ENCODE measurements at regions not wholly inside any gene's neighbourhood (a gene's known extent, or its start where the extent isn't known, plus 50 kb on each side); places are given as distances from the start of the nearest gene placed in this dataset.

- Histone ChIP-seq H3K27me3 (ENCODE audit: control insufficient read depth in 1 of 2, insufficient read depth in 2 of 2, low read length in 2 of 2) (no peaks in the 10 kb centered on the region), H3K9me3 (ENCODE audit: control insufficient read depth in 2 of 2, insufficient read depth in 1 of 2, low read depth in 1 of 2, low read length in 1 of 2) (no peaks in the 10 kb centered on the region), H3K4me1 (ENCODE audit: control insufficient read depth in 2 of 2, insufficient read depth in 2 of 2, low read length in 1 of 2) (no peaks in the 10 kb centered on the region), H3K27ac (ENCODE audit: low read depth in 2 of 2, low read length in 1 of 2) (no peak overlapping the region), H3K36me3 (ENCODE audit: control insufficient read depth in 2 of 2, insufficient read depth in 2 of 2, low read length in 1 of 2) (no peaks in the 10 kb centered on the region), H3K4me3 (ENCODE audit: low read depth in 1 of 2, low read length in 2 of 2) (no peak overlapping the region)
- WGBS, 2 donors = 88% methylated on average over 1 of the region's 1 CpG
Measured at GRCh38 chr9:1443450-1443849, 393.3 kb downstream of the DMRT2 start.

GRCh38 chr9:1446671-1447070 is 396.5 kb downstream of the DMRT2 start:
- H3K4me3 ChIP-seq (ENCODE audit: low read depth in 1 of 2, low read length in 2 of 2) = no peak overlapping the region

GRCh38 chr9:1453636-1454035 is 403.5 kb downstream of the DMRT2 start:
- 55 to 63% methylated on average over 4 of the region's 4 CpGs for WGBS, 2 donors
- no peak overlapping the region for H3K27ac ChIP-seq (ENCODE audit: low read depth in 2 of 2, low read length in 1 of 2)
- no peaks in the 10 kb centered on the region for H3K4me1 ChIP-seq (ENCODE audit: control insufficient read depth in 2 of 2, insufficient read depth in 2 of 2, low read length in 1 of 2)
- no peaks in the 10 kb centered on the region for H3K36me3 ChIP-seq (ENCODE audit: control insufficient read depth in 2 of 2, insufficient read depth in 2 of 2, low read length in 1 of 2)
- peaks cover 0 to 4% of the 10 kb centered on the region in 2 donors for H3K27me3 ChIP-seq (ENCODE audit: control insufficient read depth in 1 of 2, insufficient read depth in 2 of 2, low read length in 2 of 2)
- no peaks in the 10 kb centered on the region for H3K9me3 ChIP-seq (ENCODE audit: control insufficient read depth in 2 of 2, insufficient read depth in 1 of 2, low read depth in 1 of 2, low read length in 1 of 2)
- H3K4me3 ChIP-seq (ENCODE audit: low read depth in 1 of 2, low read length in 2 of 2) = no peak overlapping the region

More at GRCh38 chr9:1446671-1447070, 396.5 kb downstream of the DMRT2 start:
- H3K36me3 ChIP-seq (ENCODE audit: control insufficient read depth in 2 of 2, insufficient read depth in 2 of 2, low read length in 1 of 2) = no peaks in the 10 kb centered on the region
- no peaks in the 10 kb centered on the region for H3K27me3 ChIP-seq (ENCODE audit: control insufficient read depth in 1 of 2, insufficient read depth in 2 of 2, low read length in 2 of 2)
- 71 to 79% methylated on average over 2 of the region's 2 CpGs for WGBS, 2 donors
- no peak overlapping the region for H3K27ac ChIP-seq (ENCODE audit: low read depth in 2 of 2, low read length in 1 of 2)
- H3K9me3 ChIP-seq (ENCODE audit: control insufficient read depth in 2 of 2, insufficient read depth in 1 of 2, low read depth in 1 of 2, low read length in 1 of 2) = no peaks in the 10 kb centered on the region
- no peaks in the 10 kb centered on the region for H3K4me1 ChIP-seq (ENCODE audit: control insufficient read depth in 2 of 2, insufficient read depth in 2 of 2, low read length in 1 of 2)

GRCh38 chr9:1454211-1454610 is 404.1 kb downstream of the DMRT2 start:
- H3K9me3 ChIP-seq (ENCODE audit: control insufficient read depth in 2 of 2, insufficient read depth in 1 of 2, low read depth in 1 of 2, low read length in 1 of 2) = no peaks in the 10 kb centered on the region
- no peak overlapping the region for H3K27ac ChIP-seq (ENCODE audit: low read depth in 2 of 2, low read length in 1 of 2)
- H3K27me3 ChIP-seq (ENCODE audit: control insufficient read depth in 1 of 2, insufficient read depth in 2 of 2, low read length in 2 of 2) = peaks cover 0 to 4% of the 10 kb centered on the region in 2 donors
- WGBS, 2 donors = 57 to 60% methylated on average over 1 of the region's 1 CpG
- no peak overlapping the region for H3K4me3 ChIP-seq (ENCODE audit: low read depth in 1 of 2, low read length in 2 of 2)
- H3K36me3 ChIP-seq (ENCODE audit: control insufficient read depth in 2 of 2, insufficient read depth in 2 of 2, low read length in 1 of 2) = no peaks in the 10 kb centered on the region
- no peaks in the 10 kb centered on the region for H3K4me1 ChIP-seq (ENCODE audit: control insufficient read depth in 2 of 2, insufficient read depth in 2 of 2, low read length in 1 of 2)

GRCh38 chr9:1454616-1455347 is 404.6 kb downstream of the DMRT2 start:
- Histone ChIP-seq H3K27ac (ENCODE audit: low read depth in 2 of 2, low read length in 1 of 2) (no peak overlapping the region), H3K27me3 (ENCODE audit: control insufficient read depth in 1 of 2, insufficient read depth in 2 of 2, low read length in 2 of 2) (peaks cover 0 to 4% of the 10 kb centered on the region in 2 donors), H3K4me3 (ENCODE audit: low read depth in 1 of 2, low read length in 2 of 2) (no peak overlapping the region), H3K4me1 (ENCODE audit: control insufficient read depth in 2 of 2, insufficient read depth in 2 of 2, low read length in 1 of 2) (no peaks in the 10 kb centered on the region), H3K9me3 (ENCODE audit: control insufficient read depth in 2 of 2, insufficient read depth in 1 of 2, low read depth in 1 of 2, low read length in 1 of 2) (no peaks in the 10 kb centered on the region), H3K36me3 (ENCODE audit: control insufficient read depth in 2 of 2, insufficient read depth in 2 of 2, low read length in 1 of 2) (no peaks in the 10 kb centered on the region)
- 67 to 72% methylated on average over 7 of the region's 7 CpGs for WGBS, 2 donors

GRCh38 chr9:1455766-1456165 is 405.6 kb downstream of the DMRT2 start:
- no peak overlapping the region for H3K4me3 ChIP-seq (ENCODE audit: low read depth in 1 of 2, low read length in 2 of 2)
- no peak overlapping the region for H3K27ac ChIP-seq (ENCODE audit: low read depth in 2 of 2, low read length in 1 of 2)
- H3K9me3 ChIP-seq (ENCODE audit: control insufficient read depth in 2 of 2, insufficient read depth in 1 of 2, low read depth in 1 of 2, low read length in 1 of 2) = no peaks in the 10 kb centered on the region
- 76 to 79% methylated on average over 4 of the region's 4 CpGs for WGBS, 2 donors
- no peaks in the 10 kb centered on the region for H3K4me1 ChIP-seq (ENCODE audit: control insufficient read depth in 2 of 2, insufficient read depth in 2 of 2, low read length in 1 of 2)
- no peaks in the 10 kb centered on the region for H3K36me3 ChIP-seq (ENCODE audit: control insufficient read depth in 2 of 2, insufficient read depth in 2 of 2, low read length in 1 of 2)
- peaks cover 0 to 4% of the 10 kb centered on the region in 2 donors for H3K27me3 ChIP-seq (ENCODE audit: control insufficient read depth in 1 of 2, insufficient read depth in 2 of 2, low read length in 2 of 2)

- H3K36me3 ChIP-seq (ENCODE audit: control insufficient read depth in 2 of 2, insufficient read depth in 2 of 2, low read length in 1 of 2) = no peaks in the 10 kb centered on the region
- 62 to 69% methylated on average over 4 of the region's 4 CpGs for WGBS, 2 donors
- H3K27ac ChIP-seq (ENCODE audit: low read depth in 2 of 2, low read length in 1 of 2) = no peak overlapping the region
- H3K4me3 ChIP-seq (ENCODE audit: low read depth in 1 of 2, low read length in 2 of 2) = no peak overlapping the region
- H3K4me1 ChIP-seq (ENCODE audit: control insufficient read depth in 2 of 2, insufficient read depth in 2 of 2, low read length in 1 of 2) = no peaks in the 10 kb centered on the region
- peaks cover 0 to 4% of the 10 kb centered on the region in 2 donors for H3K27me3 ChIP-seq (ENCODE audit: control insufficient read depth in 1 of 2, insufficient read depth in 2 of 2, low read length in 2 of 2)
- no peaks in the 10 kb centered on the region for H3K9me3 ChIP-seq (ENCODE audit: control insufficient read depth in 2 of 2, insufficient read depth in 1 of 2, low read depth in 1 of 2, low read length in 1 of 2)
Measured at GRCh38 chr9:1456301-1457024, 406.3 kb downstream of the DMRT2 start.

- no peak overlapping the region for H3K27ac ChIP-seq (ENCODE audit: low read depth in 2 of 2, low read length in 1 of 2)
- WGBS, 2 donors = 83 to 88% methylated on average over 2 of the region's 2 CpGs
Measured at GRCh38 chr9:1457460-1457859, 407.3 kb downstream of the DMRT2 start.

GRCh38 chr9:1458503-1458902 is 408.3 kb downstream of the DMRT2 start:
- Histone ChIP-seq H3K27me3 (ENCODE audit: control insufficient read depth in 1 of 2, insufficient read depth in 2 of 2, low read length in 2 of 2) (peaks cover 0 to 4% of the 10 kb centered on the region in 2 donors), H3K4me3 (ENCODE audit: low read depth in 1 of 2, low read length in 2 of 2) (no peak overlapping the region), H3K9me3 (ENCODE audit: control insufficient read depth in 2 of 2, insufficient read depth in 1 of 2, low read depth in 1 of 2, low read length in 1 of 2) (no peaks in the 10 kb centered on the region), H3K4me1 (ENCODE audit: control insufficient read depth in 2 of 2, insufficient read depth in 2 of 2, low read length in 1 of 2) (no peaks in the 10 kb centered on the region), H3K36me3 (ENCODE audit: control insufficient read depth in 2 of 2, insufficient read depth in 2 of 2, low read length in 1 of 2) (no peaks in the 10 kb centered on the region), H3K27ac (ENCODE audit: low read depth in 2 of 2, low read length in 1 of 2) (no peak overlapping the region)

More at GRCh38 chr9:1457460-1457859, 407.3 kb downstream of the DMRT2 start:
- H3K36me3 ChIP-seq (ENCODE audit: control insufficient read depth in 2 of 2, insufficient read depth in 2 of 2, low read length in 1 of 2) = no peaks in the 10 kb centered on the region
- H3K4me3 ChIP-seq (ENCODE audit: low read depth in 1 of 2, low read length in 2 of 2) = no peak overlapping the region
- no peaks in the 10 kb centered on the region for H3K9me3 ChIP-seq (ENCODE audit: control insufficient read depth in 2 of 2, insufficient read depth in 1 of 2, low read depth in 1 of 2, low read length in 1 of 2)
- H3K4me1 ChIP-seq (ENCODE audit: control insufficient read depth in 2 of 2, insufficient read depth in 2 of 2, low read length in 1 of 2) = no peaks in the 10 kb centered on the region
- peaks cover 0 to 4% of the 10 kb centered on the region in 2 donors for H3K27me3 ChIP-seq (ENCODE audit: control insufficient read depth in 1 of 2, insufficient read depth in 2 of 2, low read length in 2 of 2)
